ENCODE measurements at regions not wholly inside any gene's neighbourhood (a gene's known extent, or its start where the extent isn't known, plus 50 kb on each side); places are given as distances from the start of the nearest gene placed in this dataset.

DNA sequence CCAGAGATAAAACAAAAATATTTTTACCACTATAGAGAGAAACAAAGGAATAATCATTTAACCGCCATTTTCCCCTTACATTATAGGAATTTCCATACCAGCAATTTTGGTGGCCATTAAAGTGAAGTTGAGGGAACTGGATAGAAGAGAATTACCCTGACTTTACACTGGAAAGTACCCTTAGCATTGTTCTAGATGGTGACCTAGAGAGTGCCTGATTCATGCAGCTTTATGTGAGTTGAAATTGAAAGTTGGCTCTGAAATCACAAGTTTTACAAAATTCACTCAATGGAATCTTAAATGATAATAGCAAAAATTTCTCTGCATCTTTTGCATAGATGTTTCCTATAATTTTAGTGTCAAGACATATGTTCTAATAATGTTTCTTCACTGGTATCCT lies 55.7 kb upstream of the PREP start:
- Mint-ChIP-seq H3K27me3 (ENCODE audit: low read depth) (peaks cover 18% of the 10 kb centered on the region), H3K9me3 (peaks cover 10% of the 10 kb centered on the region), H3K4me1 (no peaks in the 10 kb centered on the region), H3K36me3 (no peaks in the 10 kb centered on the region), H3K27ac (no peak overlapping the region), H3K4me3 (no peak overlapping the region)
- TF ChIP-seq, protein P1, sequence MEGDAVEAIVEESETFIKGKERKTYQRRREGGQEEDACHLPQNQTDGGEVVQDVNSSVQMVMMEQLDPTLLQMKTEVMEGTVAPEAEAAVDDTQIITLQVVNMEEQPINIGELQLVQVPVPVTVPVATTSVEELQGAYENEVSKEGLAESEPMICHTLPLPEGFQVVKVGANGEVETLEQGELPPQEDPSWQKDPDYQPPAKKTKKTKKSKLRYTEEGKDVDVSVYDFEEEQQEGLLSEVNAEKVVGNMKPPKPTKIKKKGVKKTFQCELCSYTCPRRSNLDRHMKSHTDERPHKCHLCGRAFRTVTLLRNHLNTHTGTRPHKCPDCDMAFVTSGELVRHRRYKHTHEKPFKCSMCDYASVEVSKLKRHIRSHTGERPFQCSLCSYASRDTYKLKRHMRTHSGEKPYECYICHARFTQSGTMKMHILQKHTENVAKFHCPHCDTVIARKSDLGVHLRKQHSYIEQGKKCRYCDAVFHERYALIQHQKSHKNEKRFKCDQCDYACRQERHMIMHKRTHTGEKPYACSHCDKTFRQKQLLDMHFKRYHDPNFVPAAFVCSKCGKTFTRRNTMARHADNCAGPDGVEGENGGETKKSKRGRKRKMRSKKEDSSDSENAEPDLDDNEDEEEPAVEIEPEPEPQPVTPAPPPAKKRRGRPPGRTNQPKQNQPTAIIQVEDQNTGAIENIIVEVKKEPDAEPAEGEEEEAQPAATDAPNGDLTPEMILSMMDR (IDR thresholded peaks at IDR 0.05; ENCODE audit: unreplicated experiment), result no peak
- DNase-seq (ENCODE audit: low spot score in 2 of 2, unreplicated experiment in 2 of 2), result no peak

DNA sequence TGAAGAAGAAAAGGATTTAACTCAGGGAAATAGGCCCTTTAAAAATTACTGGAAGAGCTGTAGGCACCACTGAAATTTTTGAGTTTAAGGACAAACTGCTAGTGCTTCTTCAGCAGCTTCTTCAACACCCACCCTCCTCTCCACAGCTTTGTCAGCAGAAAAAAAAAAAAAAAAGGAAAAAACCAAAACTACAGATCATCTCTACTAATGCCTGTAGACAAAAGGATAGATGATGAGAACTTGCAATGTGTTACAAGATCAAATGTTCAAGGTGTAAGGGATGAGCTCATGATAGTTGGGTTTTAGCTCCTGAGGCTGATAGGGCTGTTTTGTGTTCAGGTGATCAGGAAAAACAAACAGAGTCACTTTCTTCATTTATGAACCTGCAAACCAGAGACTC lies 55.2 kb upstream of the PREP start:
- Mint-ChIP-seq H3K9me3 (peaks cover 10% of the 10 kb centered on the region), H3K27me3 (ENCODE audit: low read depth) (peaks cover 22% of the 10 kb centered on the region), H3K4me3 (no peak overlapping the region), H3K4me1 (no peaks in the 10 kb centered on the region), H3K36me3 (no peaks in the 10 kb centered on the region), H3K27ac (no peak overlapping the region)
- DNase-seq (ENCODE audit: low spot score in 2 of 2, unreplicated experiment in 2 of 2), result no peak
- TF ChIP-seq, protein P1 (IDR thresholded peaks at IDR 0.05; ENCODE audit: unreplicated experiment), result no peak

DNA sequence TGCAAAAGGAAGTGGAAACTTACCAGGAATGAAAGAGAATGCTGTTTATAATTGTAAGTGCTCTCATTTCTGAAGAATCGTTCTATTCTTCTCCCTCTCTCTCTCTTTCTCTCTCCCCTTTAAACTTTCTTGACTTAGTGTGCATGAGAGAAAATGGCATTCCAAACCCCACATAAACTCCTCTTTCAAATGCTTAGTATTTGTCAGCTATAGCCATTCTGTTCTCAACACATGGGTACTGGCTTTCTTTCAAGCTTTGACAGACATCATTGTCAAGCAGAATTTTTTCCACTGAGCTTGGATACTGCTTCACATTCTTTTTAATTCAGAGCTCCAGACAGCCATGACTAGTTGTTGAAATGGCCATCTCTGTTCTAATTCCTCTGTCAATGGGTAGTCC lies 51.1 kb upstream of the PREP start:
- Mint-ChIP-seq H3K9me3 (peaks cover 8% of the 10 kb centered on the region), H3K4me1 (no peaks in the 10 kb centered on the region), H3K27me3 (ENCODE audit: low read depth) (peaks cover 29% of the 10 kb centered on the region), H3K4me3 (no peak overlapping the region), H3K27ac (no peak overlapping the region), H3K36me3 (no peaks in the 10 kb centered on the region)
- TF ChIP-seq, protein P1 (IDR thresholded peaks at IDR 0.05; ENCODE audit: unreplicated experiment), result no peak
- no peak for DNase-seq (ENCODE audit: low spot score in 2 of 2, unreplicated experiment in 2 of 2)

DNA sequence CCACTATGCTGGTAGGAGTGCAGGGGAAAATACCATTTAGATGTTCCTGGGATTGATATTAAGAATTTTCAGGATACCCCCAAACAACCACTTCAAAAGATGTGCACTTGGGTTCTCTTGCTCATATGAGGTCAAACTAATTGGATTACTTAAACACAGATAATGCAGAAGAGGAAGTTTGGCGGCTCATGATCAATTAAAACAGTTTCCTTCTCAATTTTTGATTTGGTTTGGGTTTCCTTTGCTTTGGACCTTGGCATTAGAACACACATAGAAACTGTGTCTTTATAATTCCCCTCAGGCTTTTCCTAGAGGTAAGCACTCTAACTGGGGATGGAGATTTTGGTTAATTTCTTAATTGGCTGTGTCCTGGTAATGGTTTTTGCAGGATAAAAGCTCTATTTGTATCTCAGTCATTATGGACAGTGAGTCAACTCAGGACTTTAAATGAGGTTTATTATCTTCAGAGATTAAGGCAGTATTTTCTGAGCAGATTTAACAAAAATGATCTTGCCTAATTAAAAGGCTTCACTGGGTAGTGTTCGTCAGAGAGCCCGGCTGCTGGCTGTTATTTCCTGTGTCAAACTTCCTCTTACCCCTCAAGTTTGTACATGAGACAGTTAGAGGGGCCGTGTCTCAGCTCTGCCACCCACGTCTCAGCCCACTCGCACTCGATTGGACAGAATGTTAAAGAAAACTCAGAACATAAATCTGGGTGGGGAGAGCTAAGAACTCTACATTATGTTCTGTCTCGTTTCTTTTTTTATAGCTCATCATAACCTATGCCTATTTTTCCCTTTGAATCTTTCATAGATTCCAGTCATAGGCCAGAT lies 50.3 kb upstream of the PREP start:
- H3K27me3 Mint-ChIP-seq (ENCODE audit: low read depth), result peaks cover 28% of the 10 kb centered on the region
- TF ChIP-seq, protein P1 (IDR thresholded peaks at IDR 0.05; ENCODE audit: unreplicated experiment), result no peak
- H3K9me3 Mint-ChIP-seq, result peaks cover 8% of the 10 kb centered on the region
- no peaks in the 10 kb centered on the region for H3K4me1 Mint-ChIP-seq
- DNase-seq (ENCODE audit: low spot score in 2 of 2, unreplicated experiment in 2 of 2), result no peak
- no peaks in the 10 kb centered on the region for H3K36me3 Mint-ChIP-seq
- H3K4me3 Mint-ChIP-seq, result no peak overlapping the region
- no peak overlapping the region for H3K27ac Mint-ChIP-seq
